ENCODE measurements at regions not wholly inside any gene's neighbourhood (a gene's known extent, or its start where the extent isn't known, plus 50 kb on each side); places are given as distances from the start of the nearest gene placed in this dataset.

- DNase-seq = peak; percentile 40
These were observed 147.8 kb upstream of the ERBB4 start for GRCh38 chr2:212686285-212686895.

GRCh38 chr2:212683346-212684097 is 144.9 kb upstream of the ERBB4 start:
- no peak for DNase-seq

GRCh38 chr2:212682937-212683336 is 144.3 kb upstream of the ERBB4 start:
- no peak for DNase-seq

DNA sequence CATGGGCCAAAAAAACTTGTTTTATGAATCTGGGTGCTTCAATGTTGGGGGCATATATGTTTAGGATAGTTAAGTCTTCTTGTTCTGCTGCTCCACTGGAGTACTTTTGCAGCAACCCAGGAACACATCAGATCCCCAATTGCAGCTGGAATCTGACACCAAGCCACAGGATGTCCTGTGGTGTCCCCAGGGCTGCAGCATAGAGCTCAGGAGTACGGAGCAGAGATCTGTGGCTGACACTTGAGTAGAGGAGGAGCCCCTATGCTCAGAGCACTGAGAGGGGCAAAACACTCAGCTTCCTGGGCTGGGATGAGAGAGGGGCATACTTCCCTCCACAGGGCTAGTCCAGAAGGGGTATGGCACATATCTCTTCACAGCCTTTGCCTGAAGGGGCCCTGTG is 138.9 kb upstream of the ERBB4 start:
- DNase-seq = no peak

- DNase-seq = no peak
These were observed 133.6 kb upstream of the ERBB4 start for GRCh38 chr2:212672186-212672585.

- no peak for DNase-seq
These were observed 131.2 kb upstream of the ERBB4 start for GRCh38 chr2:212669761-212670160.

DNA sequence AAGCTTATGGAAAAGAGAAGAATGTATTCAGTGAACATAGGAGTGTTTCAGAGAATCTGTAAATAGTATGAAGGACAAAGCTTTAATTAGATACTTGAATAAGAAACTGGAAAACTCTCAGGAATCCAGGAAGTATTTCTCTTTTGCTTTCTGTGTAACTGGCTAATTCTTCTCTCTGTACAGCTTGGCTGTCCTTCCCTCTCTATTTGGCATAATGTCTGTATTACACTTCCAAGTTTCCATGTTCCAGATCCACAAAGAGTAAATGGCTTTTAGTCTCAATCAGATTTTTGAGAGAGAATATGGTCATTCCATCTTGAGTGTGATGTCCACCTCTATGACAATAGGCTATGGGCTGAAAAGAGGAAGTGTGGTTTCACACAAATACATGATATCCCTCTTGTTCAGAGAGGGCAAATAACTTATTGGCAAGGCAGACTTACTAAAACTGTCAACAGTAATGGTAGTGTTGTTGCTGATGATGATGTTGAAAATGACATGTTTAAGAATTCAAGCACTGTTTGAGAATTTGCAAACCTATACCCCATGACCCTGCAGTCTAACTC is 129.2 kb upstream of the ERBB4 start:
- DNase-seq = no peak

DNA sequence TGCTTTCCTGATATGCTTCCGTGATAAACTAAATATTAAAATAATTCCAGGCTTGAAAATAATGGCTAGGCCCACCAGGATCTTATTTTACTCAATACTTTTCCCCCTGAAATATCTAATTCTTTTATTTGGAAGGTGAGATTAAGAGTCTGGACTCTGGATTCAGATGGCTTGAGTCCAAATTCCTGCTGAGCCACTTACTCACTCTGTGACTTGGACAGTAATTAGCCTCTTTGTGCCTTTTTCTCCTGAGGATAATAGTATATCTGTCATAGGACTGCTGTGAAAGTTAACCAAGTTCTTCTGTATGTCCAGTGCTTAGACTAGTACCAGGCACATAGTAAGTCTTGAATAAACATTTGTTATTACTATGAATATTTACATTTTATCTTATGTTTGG is 127.3 kb upstream of the ERBB4 start:
- DNase-seq = no peak

GRCh38 chr2:212659441-212659840 is 120.8 kb upstream of the ERBB4 start:
- no peak for DNase-seq

DNA sequence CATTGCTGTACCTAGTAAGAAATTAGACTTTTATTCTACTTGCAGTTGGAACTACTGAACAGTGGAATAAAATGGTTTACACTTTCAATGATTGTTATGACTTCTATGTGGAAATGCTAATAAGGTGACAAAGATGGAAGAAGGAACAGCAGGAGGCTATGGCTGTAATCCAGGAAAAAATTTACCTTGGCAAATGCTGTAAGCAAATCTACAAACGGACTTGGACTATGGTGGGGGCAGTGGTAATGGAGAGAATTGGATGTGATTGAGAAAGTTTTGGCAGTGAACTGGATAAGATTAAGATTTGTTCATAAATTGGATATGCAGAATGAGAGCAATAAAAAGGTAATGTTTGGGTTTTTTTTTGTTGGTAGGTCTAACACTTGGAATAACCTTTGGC is 111.0 kb upstream of the ERBB4 start:
- DNase-seq = no peak

DNA sequence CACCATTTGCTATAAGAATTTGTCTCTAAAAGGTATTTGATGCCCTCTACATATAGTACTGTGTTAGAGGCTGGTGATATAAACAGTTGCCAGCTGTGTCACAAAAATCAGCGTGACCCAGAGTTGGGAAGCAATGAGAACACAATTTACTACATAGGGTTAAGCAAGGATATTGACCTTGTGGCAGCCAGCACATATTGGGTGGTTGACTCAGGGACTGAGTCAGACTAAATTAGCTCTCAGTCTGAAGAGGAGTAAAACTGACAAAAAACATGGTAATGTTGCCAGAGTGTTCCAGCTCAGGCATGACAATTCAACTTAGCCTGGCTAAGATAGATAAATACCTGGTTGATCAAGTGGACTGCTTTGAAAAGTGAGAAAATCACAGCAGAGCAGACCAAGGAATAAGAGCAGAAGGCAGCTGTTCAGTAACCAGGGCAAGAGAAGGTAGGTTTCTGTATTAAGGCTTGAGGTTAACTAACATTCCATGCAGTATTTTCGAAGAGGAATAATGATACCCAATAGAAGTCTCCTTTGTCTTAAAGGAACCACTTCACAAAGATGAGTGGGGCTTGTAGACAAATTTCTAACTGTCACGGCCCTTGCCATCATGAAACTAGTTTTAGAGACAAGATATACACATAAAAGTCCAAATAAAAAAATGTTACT is 108.2 kb upstream of the ERBB4 start:
- no peak for DNase-seq

- DNase-seq = no peak
These were observed 105.7 kb upstream of the ERBB4 start for GRCh38 chr2:212644195-212644837.

- no peak for DNase-seq
These were observed 101.8 kb upstream of the ERBB4 start for GRCh38 chr2:212640428-212640827.

GRCh38 chr2:212638694-212639093 is 100.1 kb upstream of the ERBB4 start:
- DNase-seq = no peak

DNA sequence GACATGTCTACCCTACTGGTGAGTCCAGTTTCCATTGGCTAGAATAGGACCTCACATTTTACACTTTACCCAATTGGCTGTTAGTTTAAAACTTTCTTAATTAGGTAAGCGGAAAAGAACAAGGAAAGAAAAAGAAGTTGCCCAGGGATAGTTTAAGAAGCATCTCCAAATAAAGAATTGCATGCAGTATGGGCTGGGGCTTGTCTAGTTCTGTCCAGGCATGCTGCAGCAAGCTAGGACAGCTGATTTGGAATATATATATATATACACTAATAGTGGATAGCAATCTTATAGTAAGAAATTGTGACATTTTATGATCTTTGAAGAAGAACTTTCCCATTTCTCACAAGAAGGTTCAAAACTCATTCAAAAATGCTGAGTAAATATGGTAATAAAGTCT is 90.0 kb upstream of the ERBB4 start:
- no peak for DNase-seq

DNA sequence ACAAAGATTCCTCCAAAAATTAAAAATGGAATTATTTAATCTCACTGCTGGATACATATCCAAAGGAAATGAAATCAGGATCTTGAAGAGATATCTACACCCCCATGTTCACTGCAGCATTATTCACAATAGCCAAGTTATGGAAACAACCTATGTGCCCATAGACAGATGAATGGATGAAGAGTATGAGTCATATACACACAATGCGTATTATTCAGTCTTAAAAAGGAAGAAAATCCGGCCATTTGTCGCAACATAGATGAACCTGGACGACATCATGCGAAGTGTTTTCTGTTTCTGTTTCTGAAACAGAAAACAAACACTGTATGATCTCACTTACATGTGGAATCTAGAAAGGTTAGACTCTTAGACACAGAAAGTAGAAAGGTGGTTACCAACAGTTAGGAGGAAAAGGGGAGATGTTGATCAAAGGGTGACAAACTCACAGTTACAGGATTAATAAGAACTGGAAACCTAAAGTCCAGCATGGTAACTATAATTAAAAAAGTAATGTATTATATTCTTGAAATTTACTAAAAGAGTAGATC is 87.8 kb upstream of the ERBB4 start:
- DNase-seq = no peak

- no peak for DNase-seq
These were observed 81.4 kb upstream of the ERBB4 start for GRCh38 chr2:212619954-212620353.

DNA sequence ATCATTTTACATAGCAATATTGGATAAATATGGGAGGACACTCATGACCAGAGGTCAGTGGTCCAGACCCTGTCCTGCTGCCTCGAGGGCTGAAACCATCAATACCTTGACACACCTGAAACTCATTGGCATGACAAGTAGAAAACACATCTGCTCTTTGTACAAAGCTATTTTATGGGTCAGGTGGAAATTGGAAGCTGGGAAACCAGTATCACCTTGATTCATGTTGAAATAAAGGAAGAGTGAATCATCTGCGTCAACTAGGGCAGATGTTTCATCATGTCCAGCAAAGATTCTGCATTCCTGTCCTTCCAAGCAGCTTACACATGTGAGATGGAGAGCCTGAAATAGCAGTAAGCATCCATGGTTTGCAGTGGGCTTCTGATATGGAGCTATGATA is 80.0 kb upstream of the ERBB4 start:
- no peak for DNase-seq

DNA sequence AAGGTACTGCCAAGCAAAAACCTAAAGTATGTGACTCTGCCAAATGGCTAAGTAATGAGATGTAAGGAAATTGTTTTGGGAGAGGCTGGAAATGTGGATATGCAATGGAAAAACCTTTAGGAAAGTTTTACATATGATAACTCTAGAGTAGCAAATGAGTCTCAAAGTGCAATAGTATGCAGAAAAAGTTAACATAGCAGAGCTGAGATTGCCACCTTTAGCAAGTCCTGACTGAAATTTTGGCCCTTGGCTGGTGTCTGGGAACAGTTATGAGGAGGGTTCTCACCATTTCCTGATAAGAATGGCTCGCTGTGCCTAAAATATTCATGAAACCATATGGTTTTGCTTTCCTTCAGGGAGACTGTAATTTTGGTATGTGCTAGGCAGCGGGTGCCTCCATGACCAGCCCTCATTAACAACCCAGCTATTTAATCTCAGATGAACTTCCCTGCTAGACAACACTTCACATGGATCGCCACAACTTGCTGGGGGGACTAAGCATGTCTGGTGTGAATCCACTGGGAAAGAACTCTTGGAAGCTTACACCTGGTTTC is 72.3 kb upstream of the ERBB4 start:
- no peak for DNase-seq

DNA sequence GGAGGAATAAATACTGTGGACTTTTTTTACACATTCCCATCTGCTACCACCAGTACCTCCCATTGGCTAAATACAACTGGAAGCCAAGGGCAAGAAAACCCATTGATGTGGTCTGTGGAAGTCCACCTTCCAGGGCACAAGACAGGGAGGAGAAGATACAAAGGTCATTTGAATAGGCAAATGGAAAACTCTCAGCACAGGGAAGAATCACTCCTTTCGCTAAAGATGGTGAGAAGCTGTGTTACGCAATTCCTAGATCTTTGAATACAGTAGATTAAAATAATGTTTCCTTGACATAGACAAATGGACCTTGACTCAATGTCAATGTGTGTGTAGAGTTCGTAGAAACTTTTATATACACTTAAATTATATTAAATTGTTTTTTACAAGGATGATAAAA is 70.9 kb upstream of the ERBB4 start:
- DNase-seq = no peak

GRCh38 chr2:212607080-212607479 is 68.5 kb upstream of the ERBB4 start:
- no peak for DNase-seq

- DNase-seq = no peak
These were observed 67.6 kb upstream of the ERBB4 start for GRCh38 chr2:212606232-212606631.

DNA sequence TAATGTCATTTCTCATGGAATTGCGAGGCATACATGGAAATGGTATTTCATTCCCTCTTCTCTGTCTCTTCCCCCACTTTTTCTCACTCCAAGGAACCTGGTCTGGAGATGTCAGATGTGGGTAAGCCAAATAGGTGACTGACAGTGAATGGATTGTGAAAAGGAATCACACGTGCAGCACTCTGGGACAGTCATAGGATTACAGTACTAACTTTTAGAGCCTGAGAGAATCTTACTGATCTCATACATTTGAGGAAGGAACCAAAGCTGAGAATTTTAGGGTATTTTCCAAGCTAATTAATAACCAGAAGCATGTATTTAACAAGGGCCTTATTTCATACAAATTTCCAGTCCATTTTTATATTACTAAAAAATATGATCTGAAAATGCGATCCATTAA is 58.1 kb upstream of the ERBB4 start:
- no peak for DNase-seq
